Liver (tissue), 8 donors: ENCODE measurements at regions not wholly inside any gene's neighbourhood (a gene's known extent, or its start where the extent isn't known, plus 50 kb on each side); places are given as distances from the start of the nearest gene placed in this dataset.

Source experiments
- DNase-seq: peaks from one replicate; pipeline ENCODE4 v3.0.0-alpha.2; 2017; ENCODE audit warnings: low spot score
- H3K27ac ChIP-seq, 2 donors: one replicate each; pipeline ENCODE4 v1.7.0; 2013; ENCODE audit warnings: inconsistent platforms in 2 of 2, low read length in 2 of 2, control low read depth in 1 of 2, low read depth in 1 of 2, mild to moderate bottlenecking in 1 of 2
- H3K27me3 ChIP-seq, 4 donors: one replicate each; pipeline versions ENCODE4 v1.6.1 to v1.7.0; 2013; ENCODE audit warnings: low read length in 3 of 4, inconsistent platforms in 1 of 4, mild to moderate bottlenecking in 1 of 4, moderate library complexity in 1 of 4; ENCODE audit not compliant: control insufficient read depth in 4 of 4, insufficient read depth in 4 of 4
- H3K36me3 ChIP-seq, 4 donors: one replicate each; pipeline versions ENCODE4 v1.6.1 to v1.7.0; 2013; ENCODE audit warnings: low read length in 3 of 4, mild to moderate bottlenecking in 3 of 4, low read depth in 1 of 4, moderate library complexity in 1 of 4; ENCODE audit not compliant: control insufficient read depth in 4 of 4, insufficient read depth in 3 of 4
- H3K4me1 ChIP-seq, 4 donors: one replicate each; pipeline versions ENCODE4 v1.6.1 to v1.7.0; 2013; ENCODE audit warnings: low read length in 3 of 4, mild to moderate bottlenecking in 3 of 4, moderate library complexity in 1 of 4; ENCODE audit not compliant: control insufficient read depth in 4 of 4, insufficient read depth in 4 of 4
- H3K4me3 ChIP-seq, 3 donors: one replicate each; pipeline versions ENCODE4 v1.6.1 to v1.7.0; 2013; ENCODE audit warnings: low read length in 3 of 3, control low read depth in 1 of 3, low read depth in 1 of 3, mild to moderate bottlenecking in 1 of 3
- H3K9ac ChIP-seq, 2 donors: one replicate each; pipeline ENCODE4 v1.7.0; 2013; ENCODE audit warnings: low read length in 2 of 2, mild to moderate bottlenecking in 2 of 2, moderate library complexity in 2 of 2, control low read depth in 1 of 2, low read depth in 1 of 2
- H3K9me3 ChIP-seq, 4 donors: one replicate each; pipeline versions ENCODE4 v1.6.1 to v1.7.0; 2013; ENCODE audit warnings: low read length in 3 of 4; ENCODE audit not compliant: control insufficient read depth in 4 of 4
- ATF3 ChIP-seq: IDR thresholded peaks from 2 replicates; pipeline ENCODE4 v1.6.1; 2016; ENCODE audit warnings: antibody characterized with exemption
- CTCF ChIP-seq: fragments of 150-350 bp; IDR thresholded peaks from 2 replicates; pipeline ENCODE4 v1.5.1; 2017; ENCODE audit warnings: improper control_type of control experiment, low read depth, low read length; ENCODE audit not compliant: missing input control
- EGR1 ChIP-seq, 2 donors: IDR thresholded peaks; 2 replicates each; pipeline ENCODE4 v1.6.1; 2016 to 2018; ENCODE audit warnings: antibody characterized with exemption in 2 of 2, low read depth in 2 of 2
- FOXA1 ChIP-seq: IDR thresholded peaks from 2 replicates; pipeline ENCODE4 v1.6.1; 2016; ENCODE audit warnings: antibody characterized with exemption
- FOXA2 ChIP-seq: IDR thresholded peaks from 2 replicates; pipeline ENCODE4 v1.6.1; 2016; ENCODE audit warnings: antibody characterized with exemption
- GABPA ChIP-seq, 2 donors: IDR thresholded peaks in 1 of 2; conservative IDR thresholded peaks in 1 of 2; 2 replicates each; pipeline ENCODE4 v1.6.1; 2016; ENCODE audit warnings: antibody characterized with exemption in 2 of 2, mild to moderate bottlenecking in 1 of 2, moderate library complexity in 1 of 2
- HNF4A ChIP-seq, 2 donors: conservative IDR thresholded peaks; 2 replicates each; pipeline ENCODE4 v1.6.1; 2016; ENCODE audit warnings: antibody characterized with exemption in 2 of 2, mild to moderate bottlenecking in 2 of 2
- HNF4G ChIP-seq: IDR thresholded peaks from 2 replicates; pipeline ENCODE4 v1.6.1; 2016; ENCODE audit warnings: antibody characterized with exemption
- JUND ChIP-seq, 2 donors: IDR thresholded peaks; 2 replicates each; pipeline ENCODE4 v1.6.1; 2016; ENCODE audit warnings: antibody characterized with exemption in 2 of 2
- MAX ChIP-seq: IDR thresholded peaks from 2 replicates; pipeline ENCODE4 v1.6.1; 2016; ENCODE audit warnings: antibody characterized with exemption
- NR2F2 ChIP-seq: IDR thresholded peaks from 2 replicates; pipeline ENCODE4 v1.6.1; 2016; ENCODE audit warnings: antibody characterized with exemption
- RAD21 ChIP-seq, 2 donors: IDR thresholded peaks; 2 replicates each; pipeline ENCODE4 v1.6.1; 2016; ENCODE audit warnings: antibody characterized with exemption in 2 of 2, mild to moderate bottlenecking in 2 of 2
- REST ChIP-seq: IDR thresholded peaks from 2 replicates; pipeline ENCODE4 v1.6.1; 2016; ENCODE audit warnings: antibody characterized with exemption, mild to moderate bottlenecking
- RXRA ChIP-seq, 2 donors: IDR thresholded peaks; 2 replicates each; pipeline ENCODE4 v1.6.1; 2017 to 2018; ENCODE audit warnings: antibody characterized with exemption in 2 of 2, mild to moderate bottlenecking in 1 of 2
- SP1 ChIP-seq: IDR thresholded peaks from 2 replicates; pipeline ENCODE4 v1.6.1; 2018; ENCODE audit warnings: antibody characterized with exemption, mild to moderate bottlenecking
- TAF1 ChIP-seq: conservative IDR thresholded peaks from 2 replicates; pipeline ENCODE4 v1.6.1; 2016; ENCODE audit warnings: antibody characterized with exemption, mild to moderate bottlenecking
- YY1 ChIP-seq: IDR thresholded peaks from 2 replicates; pipeline ENCODE4 v1.6.1; 2016; ENCODE audit warnings: antibody characterized with exemption, mild to moderate bottlenecking
- ZBTB33 ChIP-seq: IDR thresholded peaks from 2 replicates; pipeline ENCODE4 v1.6.1; 2016; ENCODE audit warnings: antibody characterized with exemption
- WGBS: extraction: QIAGEN DNeasy Blood & Tissue Kit; methylation state at CpG from one replicate; pipeline ENCODE4 v1.1.7; 2013; 5-methylcytosine and 5-hydroxymethylcytosine counted together
- donor health status: healthy.
- donor health status: healthy.
- donor health status: healthy.
- donor health status: healthy.
- donor health status: healthy.

GRCh38 chr7:17490825-17491224, 192.4 kb downstream of the AHR start:
- DNase-seq: no peak
- no peak for TF ChIP-seq RXRA (IDR thresholded peaks at IDR 0.05)
- TF ChIP-seq RAD21 (IDR thresholded peaks at IDR 0.05): no peak
- TF ChIP-seq ATF3: no peak
- TF ChIP-seq YY1: no peak
- no peak for TF ChIP-seq REST
- no peak for TF ChIP-seq FOXA1
- TF ChIP-seq NR2F2: no peak
- TF ChIP-seq GABPA (IDR thresholded peaks at IDR 0.05 in 1 of 2, conservative IDR thresholded peaks at IDR 0.05 in 1 of 2): no peak
- no peak for TF ChIP-seq FOXA2
- no peak for TF ChIP-seq SP1
- TF ChIP-seq MAX: no peak
- no peak for TF ChIP-seq TAF1
- TF ChIP-seq HNF4A (conservative IDR thresholded peaks at IDR 0.05): no peak
- TF ChIP-seq EGR1 (IDR thresholded peaks at IDR 0.05; ENCODE audit: low read depth in 2 of 2): no peak
- TF ChIP-seq JUND (IDR thresholded peaks at IDR 0.05): no peak
- TF ChIP-seq CTCF: no peak
- no peak for TF ChIP-seq ZBTB33
- TF ChIP-seq HNF4G: no peak
- peaks cover 0 to 16% (median 8%) of the 10 kb centered on the region in 4 donors for H3K4me1 ChIP-seq
- no peak overlapping the region for H3K4me3 ChIP-seq
- no peaks in the 10 kb centered on the region for H3K9me3 ChIP-seq
- no peak overlapping the region for H3K27ac ChIP-seq
- H3K36me3 ChIP-seq: no peaks in the 10 kb centered on the region
- 93% methylated on average over 5 of the region's 5 CpGs for WGBS
- no peak overlapping the region for H3K9ac ChIP-seq
- H3K27me3 ChIP-seq: no peaks in the 10 kb centered on the region

GRCh38 chr7:17492437-17492836, 194.0 kb downstream of the AHR start:
- Histone ChIP-seq H3K36me3 (no peaks in the 10 kb centered on the region), H3K27me3 (no peaks in the 10 kb centered on the region), H3K9me3 (no peaks in the 10 kb centered on the region), H3K27ac (no peak overlapping the region), H3K9ac (no peak overlapping the region), H3K4me1 (peaks cover 0 to 7% (median 3%) of the 10 kb centered on the region in 4 donors), H3K4me3 (no peak overlapping the region)
- no peak for DNase-seq
- TF ChIP-seq GABPA (IDR thresholded peaks at IDR 0.05 in 1 of 2, conservative IDR thresholded peaks at IDR 0.05 in 1 of 2): no peak
- no peak for TF ChIP-seq RXRA (IDR thresholded peaks at IDR 0.05)
- no peak for TF ChIP-seq HNF4G
- TF ChIP-seq SP1: no peak
- TF ChIP-seq EGR1 (IDR thresholded peaks at IDR 0.05; ENCODE audit: low read depth in 2 of 2): no peak
- no peak for TF ChIP-seq JUND (IDR thresholded peaks at IDR 0.05)
- TF ChIP-seq RAD21 (IDR thresholded peaks at IDR 0.05): no peak
- no peak for TF ChIP-seq MAX
- no peak for TF ChIP-seq ATF3
- WGBS: 72% methylated on average over 4 of the region's 4 CpGs
